ENCODE measurements at regions not wholly inside any gene's neighbourhood (a gene's known extent, or its start where the extent isn't known, plus 50 kb on each side); places are given as distances from the start of the nearest gene placed in this dataset.

DNA sequence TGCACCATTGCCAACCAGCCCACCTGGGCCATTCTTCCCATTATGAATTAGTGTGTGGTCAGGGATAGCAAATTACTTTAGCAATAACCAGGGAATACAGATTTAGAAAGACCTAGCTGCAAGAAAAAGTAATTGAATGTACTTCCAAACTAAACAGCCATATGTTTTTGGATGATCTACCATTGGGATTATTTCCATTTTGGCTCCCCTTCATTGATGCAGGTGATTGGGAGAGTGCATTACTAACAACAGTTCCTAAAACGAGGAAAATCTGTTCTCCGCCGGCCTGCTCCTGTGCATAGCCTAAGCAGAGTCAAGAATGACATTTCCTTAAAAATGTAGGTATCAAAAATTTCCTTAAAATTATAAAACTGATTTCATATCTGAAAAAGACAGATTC, 58.5 kb downstream of the MAIP1 start:
- DNase-seq (ENCODE audit: low read depth in 2 of 2), result no peak

GRCh38 chr2:200021449-200022114, 66.2 kb downstream of the MAIP1 start:
- DNase-seq (ENCODE audit: low read depth in 2 of 2), result no peak

DNA sequence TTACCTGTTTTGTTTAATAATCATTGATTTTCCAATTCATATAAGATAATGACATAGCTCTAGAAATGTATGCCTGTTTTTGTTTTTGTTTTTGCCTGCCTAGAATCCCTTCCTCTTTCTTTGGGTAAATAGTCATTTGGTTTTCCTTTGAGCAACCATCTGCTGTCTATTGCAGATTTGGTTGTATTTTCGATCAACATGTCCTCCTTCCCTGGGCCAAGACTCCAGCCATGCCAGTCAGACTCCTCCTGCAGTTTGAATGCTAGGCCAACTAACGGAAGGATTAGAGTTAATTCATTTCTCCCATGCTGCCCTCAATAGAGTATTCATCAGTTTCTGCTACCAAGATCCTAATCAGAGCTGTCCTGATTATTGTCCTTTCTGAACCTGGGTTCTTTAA, 67.1 kb downstream of the MAIP1 start:
- DNase-seq (ENCODE audit: low read depth in 2 of 2), result no peak

- no peak for DNase-seq (ENCODE audit: low read depth in 2 of 2)
Measured at GRCh38 chr2:200023570-200023969, 68.2 kb downstream of the MAIP1 start.

- no peak for DNase-seq (ENCODE audit: low read depth in 2 of 2)
Measured at GRCh38 chr2:200025717-200026116, 70.3 kb downstream of the MAIP1 start.

GRCh38 chr2:200026332-200027230, 71.2 kb downstream of the MAIP1 start:
- peak; percentile 79 to 82 for DNase-seq (ENCODE audit: low read depth in 2 of 2)

GRCh38 chr2:200028998-200029397, 73.6 kb downstream of the MAIP1 start:
- no peak for DNase-seq (ENCODE audit: low read depth in 2 of 2)

DNA sequence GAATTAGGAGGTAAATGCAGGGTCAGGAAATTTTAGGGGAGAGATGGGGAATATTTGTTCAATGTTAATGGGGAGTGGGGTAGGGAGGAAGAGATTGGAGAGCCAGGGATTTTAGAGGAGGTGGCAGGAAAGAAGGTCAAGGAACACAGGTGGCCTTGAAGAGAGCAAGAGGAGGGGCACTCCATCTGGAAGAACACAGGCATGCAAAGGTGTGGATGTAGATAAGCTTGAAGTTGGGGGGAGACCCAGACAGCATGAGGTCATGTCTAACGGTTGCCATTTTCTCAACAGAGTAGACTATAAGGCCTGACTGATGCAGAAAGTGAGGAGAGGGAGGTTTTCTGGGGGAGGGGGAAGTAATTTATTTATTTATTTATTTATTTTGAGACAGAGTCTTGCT, 77.5 kb downstream of the MAIP1 start:
- no peak for DNase-seq (ENCODE audit: low read depth in 2 of 2)

- no peak for DNase-seq (ENCODE audit: low read depth in 2 of 2)
Measured at GRCh38 chr2:200033929-200034328, 78.5 kb downstream of the MAIP1 start.

DNA sequence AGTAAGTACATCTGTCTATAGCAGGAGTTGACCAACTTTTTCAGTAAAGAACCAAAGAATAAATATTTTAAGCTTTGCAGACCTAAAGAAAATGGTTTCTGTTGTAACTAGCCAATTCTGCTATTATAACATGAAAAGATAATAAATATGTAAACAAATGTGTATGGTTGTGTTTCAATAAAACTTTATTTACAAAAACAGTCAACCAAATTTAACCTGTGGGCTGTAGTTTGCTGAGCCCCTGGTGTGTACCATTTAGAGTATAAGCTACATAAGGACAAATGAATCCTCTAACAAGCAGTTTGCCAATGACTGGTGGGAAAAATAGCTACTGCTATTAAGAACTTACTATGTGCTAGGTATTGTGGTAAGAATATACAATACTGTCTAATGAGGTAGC, 79.4 kb downstream of the MAIP1 start:
- no peak for DNase-seq (ENCODE audit: low read depth in 2 of 2)

- DNase-seq (ENCODE audit: low read depth in 2 of 2), result peak; percentile 98
Measured at GRCh38 chr2:200039724-200040650, 84.6 kb downstream of the MAIP1 start.

DNA sequence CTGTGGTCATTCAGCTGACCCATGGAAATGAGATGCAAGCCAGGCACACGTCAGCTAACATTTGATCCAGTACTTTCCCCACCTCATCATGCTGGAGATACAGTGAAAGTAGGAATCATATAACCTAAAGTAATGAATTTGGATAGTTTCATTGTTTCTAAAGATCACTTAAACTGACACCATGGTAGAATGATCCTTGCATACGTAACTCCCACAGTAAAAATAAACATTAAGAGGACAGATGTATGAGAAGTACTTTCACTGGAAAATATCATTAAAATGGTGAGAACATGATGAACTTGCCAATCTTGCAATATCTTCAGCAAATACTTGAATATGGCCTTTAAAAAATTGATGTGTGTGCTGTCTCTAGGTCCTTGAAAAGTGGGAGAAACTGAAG, 85.4 kb downstream of the MAIP1 start:
- DNase-seq (ENCODE audit: low read depth in 2 of 2), result no peak

DNA sequence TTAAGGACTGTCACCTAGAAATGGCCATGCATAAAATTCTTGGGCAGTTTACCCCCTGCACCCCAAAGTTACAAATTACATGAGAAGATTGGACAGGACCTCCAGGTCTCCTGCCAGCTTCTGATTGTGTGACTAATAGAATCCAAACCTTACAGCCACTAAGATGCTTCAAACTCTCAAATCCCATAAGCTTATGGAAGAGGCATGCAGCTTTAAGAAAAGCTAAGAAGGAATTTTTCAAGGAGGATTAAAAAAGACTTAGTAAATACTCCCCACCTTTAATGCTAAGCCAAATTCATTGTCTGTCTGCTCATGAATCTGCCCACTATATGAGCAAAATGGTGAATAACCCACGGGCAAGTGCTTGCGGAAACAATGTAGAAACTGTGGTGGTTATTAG, 86.3 kb downstream of the MAIP1 start:
- DNase-seq (ENCODE audit: low read depth in 2 of 2), result no peak

DNA sequence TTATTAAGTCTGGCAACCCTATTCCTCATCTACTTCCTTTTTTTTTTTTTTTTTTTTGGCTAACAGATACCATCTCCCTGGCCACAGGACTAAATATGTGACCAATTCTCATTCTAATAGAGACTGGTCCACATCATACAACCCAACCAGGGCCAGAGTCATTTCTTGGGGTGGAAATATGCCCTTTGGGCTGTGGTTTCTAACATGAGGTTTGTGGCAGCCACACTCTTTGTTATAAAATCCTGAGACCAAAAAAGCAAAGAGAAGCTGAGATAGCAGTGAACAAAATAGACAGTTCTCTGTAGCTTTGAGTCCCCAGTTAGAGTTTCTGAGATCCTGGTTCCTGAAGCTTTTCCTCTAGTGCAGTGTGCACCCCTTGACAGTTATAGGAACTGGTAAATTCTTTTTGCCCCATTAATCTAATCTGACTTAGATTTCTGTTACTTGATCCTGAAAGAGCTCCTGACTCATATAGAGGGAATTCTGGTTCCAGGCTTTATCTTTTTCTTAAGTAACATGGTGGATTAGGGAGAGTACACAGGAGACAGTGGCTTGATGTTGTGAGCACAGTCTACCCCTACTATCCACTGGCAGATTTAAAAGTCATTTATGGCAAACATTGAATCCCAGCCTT, 86.8 kb downstream of the MAIP1 start:
- DNase-seq (ENCODE audit: low read depth in 2 of 2), result peak; percentile 54

DNA sequence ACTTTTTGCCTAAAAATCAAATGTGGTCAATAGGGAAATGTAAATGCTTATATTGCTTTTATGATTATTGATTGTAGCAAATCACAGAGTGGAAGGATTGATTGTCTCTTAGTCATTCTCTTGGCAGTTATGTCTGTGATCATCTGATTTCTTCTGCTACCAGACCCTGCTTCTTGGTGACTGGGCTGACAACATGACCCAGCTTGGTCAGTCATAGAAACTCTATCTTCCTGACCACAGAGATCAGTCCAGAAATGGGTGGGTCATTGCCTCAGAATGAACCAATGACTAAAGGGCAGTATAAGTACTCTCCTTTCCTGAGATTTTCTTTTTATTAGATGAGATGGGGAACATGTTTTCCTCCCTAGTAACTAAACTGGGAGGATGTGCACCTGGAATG, 87.6 kb downstream of the MAIP1 start:
- no peak for DNase-seq (ENCODE audit: low read depth in 2 of 2)

- DNase-seq (ENCODE audit: low read depth in 2 of 2), result no peak
Measured at GRCh38 chr2:200044453-200044852, 89.1 kb downstream of the MAIP1 start.

DNA sequence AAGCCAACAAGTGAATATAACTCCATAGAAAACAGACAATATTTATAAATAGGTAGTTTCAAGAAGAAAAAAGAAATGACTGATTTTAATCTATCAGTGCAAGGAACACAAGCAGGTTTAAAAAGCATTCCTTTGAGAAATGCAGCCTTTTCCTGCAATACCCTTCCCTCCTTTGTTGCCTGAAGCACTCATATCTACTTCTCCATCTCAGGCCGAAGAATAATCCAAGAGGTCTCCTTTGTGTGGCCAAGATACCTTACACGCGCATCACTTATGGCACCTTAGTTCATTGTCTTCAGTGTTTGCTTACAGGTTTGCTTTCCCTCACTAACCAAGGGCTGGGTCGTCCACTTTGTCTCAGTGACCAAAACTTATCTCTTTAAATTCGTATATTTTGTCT, 93.0 kb downstream of the MAIP1 start:
- no peak for DNase-seq (ENCODE audit: low read depth in 2 of 2)

DNA sequence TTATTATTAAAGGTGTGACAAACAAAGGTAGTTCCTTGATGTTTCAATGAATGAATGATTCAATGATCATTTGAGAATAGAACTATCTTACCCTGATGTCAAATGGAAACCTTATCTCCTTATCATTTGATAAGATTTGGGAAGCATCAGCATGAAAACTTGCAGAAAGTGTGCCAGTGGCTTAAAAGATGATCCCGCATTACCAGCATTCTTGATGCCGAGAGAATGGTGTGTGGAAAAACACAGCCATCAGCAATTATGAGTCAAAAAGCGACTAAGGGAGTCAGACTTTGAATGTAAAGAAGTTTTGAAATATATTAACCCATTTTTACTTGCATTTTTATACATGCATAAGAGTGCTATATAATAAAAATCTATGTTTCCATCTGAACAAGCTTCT, 93.7 kb downstream of the MAIP1 start:
- no peak for DNase-seq (ENCODE audit: low read depth in 2 of 2)

GRCh38 chr2:200050921-200051610, 95.7 kb downstream of the MAIP1 start:
- DNase-seq (ENCODE audit: low read depth in 2 of 2), result no peak

DNA sequence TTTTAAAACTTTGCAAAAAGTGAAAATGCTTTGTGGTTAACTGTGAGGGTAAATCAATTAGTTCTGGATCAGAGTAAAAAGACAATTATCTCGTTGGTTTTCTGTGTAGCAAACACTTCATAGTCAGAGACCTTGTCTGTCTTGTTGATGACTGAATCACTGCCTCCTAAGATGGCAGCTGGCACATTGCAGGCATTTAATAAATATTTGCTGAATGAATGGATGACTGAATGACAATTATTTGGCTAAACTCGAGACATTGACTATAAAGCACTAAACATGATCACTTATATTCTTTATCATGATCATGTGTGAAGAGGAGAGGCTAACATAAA, 96.2 kb downstream of the MAIP1 start:
- DNase-seq (ENCODE audit: low read depth in 2 of 2), result no peak

GRCh38 chr2:200052627-200053026, 97.2 kb downstream of the MAIP1 start:
- DNase-seq (ENCODE audit: low read depth in 2 of 2), result no peak

All from fibroblast of skin of left biceps (primary cell).